Cardiac fibroblast (primary cell): ENCODE measurements at regions not wholly inside any gene's neighbourhood (a gene's known extent, or its start where the extent isn't known, plus 50 kb on each side); places are given as distances from the start of the nearest gene placed in this dataset.

Experiments used
- DNase-seq, 2 donors: peaks; one replicate each; pipeline versions ENCODE4 v3.0.0 to v3.0.0-alpha.2; 2010; ENCODE audit warnings: low read depth in 2 of 2
- H3K4me3 ChIP-seq, 2 donors: replicated peaks in 1 of 2; 1 replicate in 1 of 2; 2 replicates in 1 of 2; pipeline ENCODE4 v1.5.1; 2011; ENCODE audit warnings: low read depth in 2 of 2, low read length in 2 of 2, mild to moderate bottlenecking in 2 of 2, moderate library complexity in 1 of 2
- TF ChIP-seq, protein P1 (sequence below): IDR thresholded peaks from one replicate; pipeline ENCODE4 v1.5.1; 2011; ENCODE audit warnings: low read depth, mild to moderate bottlenecking, low read length, inconsistent platforms

DNA sequence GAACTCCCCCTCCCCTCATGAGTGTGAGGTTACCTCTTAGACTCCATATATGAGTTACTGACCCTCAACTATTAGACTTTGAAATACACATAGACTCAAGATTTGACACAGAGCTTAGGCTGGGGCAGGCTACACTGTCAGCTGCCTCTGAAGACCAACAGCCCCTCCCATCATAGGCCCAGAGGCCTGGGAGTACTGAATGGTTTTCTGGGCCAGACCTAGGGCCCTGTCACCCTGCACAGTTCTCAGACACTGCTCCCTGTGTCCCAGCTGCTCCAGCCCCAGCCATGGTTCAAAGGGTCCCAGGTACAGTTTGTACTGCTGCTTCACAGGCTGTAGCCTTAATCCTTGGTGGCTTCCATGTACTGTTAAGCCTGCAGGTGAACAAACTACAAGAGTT lies 132.1 kb upstream of the MOCS1 start:
- TF ChIP-seq, protein P1, sequence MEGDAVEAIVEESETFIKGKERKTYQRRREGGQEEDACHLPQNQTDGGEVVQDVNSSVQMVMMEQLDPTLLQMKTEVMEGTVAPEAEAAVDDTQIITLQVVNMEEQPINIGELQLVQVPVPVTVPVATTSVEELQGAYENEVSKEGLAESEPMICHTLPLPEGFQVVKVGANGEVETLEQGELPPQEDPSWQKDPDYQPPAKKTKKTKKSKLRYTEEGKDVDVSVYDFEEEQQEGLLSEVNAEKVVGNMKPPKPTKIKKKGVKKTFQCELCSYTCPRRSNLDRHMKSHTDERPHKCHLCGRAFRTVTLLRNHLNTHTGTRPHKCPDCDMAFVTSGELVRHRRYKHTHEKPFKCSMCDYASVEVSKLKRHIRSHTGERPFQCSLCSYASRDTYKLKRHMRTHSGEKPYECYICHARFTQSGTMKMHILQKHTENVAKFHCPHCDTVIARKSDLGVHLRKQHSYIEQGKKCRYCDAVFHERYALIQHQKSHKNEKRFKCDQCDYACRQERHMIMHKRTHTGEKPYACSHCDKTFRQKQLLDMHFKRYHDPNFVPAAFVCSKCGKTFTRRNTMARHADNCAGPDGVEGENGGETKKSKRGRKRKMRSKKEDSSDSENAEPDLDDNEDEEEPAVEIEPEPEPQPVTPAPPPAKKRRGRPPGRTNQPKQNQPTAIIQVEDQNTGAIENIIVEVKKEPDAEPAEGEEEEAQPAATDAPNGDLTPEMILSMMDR, result no peak
- no peak overlapping the region for H3K4me3 ChIP-seq
- no peak for DNase-seq

DNA sequence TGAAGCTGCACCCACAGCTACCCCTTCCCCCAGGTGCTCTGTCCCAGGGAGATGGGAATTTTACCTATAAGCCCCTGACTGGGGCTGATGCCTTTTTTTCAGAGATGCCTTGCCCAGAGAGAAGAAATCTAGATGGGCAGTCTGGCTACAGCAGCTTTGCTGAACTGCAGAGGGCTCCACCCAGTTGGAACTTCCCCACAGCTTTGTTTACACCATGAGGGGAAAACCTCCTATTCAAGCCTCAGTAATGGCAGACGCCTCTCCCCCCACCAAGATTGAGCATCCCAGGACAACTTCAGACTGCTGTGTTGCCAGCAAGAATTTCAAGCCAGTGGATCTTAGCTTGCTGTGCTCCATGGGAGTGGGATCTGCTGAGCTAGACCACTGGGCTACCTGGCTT lies 122.6 kb upstream of the MOCS1 start:
- TF ChIP-seq, protein P1, result no peak
- H3K4me3 ChIP-seq, result no peak overlapping the region
- no peak for DNase-seq

DNA sequence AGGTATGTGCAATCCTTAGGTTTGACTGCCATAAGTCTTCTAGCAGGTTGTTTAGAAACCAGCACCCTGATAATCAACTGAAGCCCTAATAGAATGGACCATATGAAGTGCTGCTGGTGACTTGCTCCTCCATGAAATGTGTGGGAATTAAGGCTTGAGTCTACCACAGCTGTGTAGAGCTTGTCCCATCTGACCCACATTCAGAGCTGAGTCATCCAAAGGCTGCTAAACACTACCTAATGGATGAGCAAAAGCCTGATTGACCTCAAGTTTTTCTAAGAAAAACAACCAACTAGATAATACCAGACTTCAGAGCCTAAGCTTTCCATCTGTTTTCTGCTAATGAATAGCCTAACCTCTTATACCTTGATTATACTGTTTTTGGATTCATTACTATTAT lies 120.3 kb upstream of the MOCS1 start:
- TF ChIP-seq, protein P1, result no peak
- no peak for DNase-seq
- no peak overlapping the region for H3K4me3 ChIP-seq

DNA sequence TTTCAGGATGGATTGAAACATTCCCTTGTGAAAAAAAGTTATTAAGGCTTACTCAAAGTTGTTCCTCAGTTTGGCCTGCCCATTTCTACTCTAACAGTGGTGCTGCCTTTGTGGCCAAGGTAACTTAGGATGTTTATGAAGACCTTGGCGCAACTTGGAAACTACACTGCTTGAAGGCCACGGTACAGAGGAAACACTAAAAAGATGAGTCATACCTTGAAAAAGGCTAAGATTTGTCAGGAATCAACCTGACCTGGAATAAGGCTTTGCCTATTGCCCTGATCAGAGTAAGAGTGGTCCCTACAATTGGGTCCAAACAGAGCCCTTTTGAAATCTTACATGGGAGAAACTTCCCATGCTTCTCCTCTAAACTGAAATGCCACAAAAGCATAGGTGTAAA lies 119.9 kb upstream of the MOCS1 start:
- H3K4me3 ChIP-seq, result no peak overlapping the region
- no peak for DNase-seq
- TF ChIP-seq, protein P1, result no peak

DNA sequence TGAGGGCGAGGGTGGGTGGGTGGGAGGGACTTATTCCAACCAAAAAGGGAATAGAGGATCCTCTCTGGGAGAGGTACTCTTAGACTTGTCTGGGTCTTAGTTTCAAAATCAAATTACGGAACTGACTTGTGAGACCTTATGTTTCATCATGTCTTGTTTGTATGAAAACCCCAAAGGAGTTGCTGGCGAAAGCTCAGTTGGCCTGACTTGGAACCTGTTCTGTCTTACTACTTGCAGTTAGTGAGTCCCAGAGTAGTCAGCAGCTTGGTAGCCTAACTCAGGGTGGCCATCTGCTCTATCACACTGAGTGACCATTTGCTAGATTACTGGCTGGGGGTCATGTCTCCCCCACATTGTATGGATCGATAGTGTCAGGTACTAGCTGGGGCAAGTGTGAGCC lies 114.9 kb upstream of the MOCS1 start:
- TF ChIP-seq, protein P1, result no peak
- H3K4me3 ChIP-seq, result no peak overlapping the region
- DNase-seq, result no peak

DNA sequence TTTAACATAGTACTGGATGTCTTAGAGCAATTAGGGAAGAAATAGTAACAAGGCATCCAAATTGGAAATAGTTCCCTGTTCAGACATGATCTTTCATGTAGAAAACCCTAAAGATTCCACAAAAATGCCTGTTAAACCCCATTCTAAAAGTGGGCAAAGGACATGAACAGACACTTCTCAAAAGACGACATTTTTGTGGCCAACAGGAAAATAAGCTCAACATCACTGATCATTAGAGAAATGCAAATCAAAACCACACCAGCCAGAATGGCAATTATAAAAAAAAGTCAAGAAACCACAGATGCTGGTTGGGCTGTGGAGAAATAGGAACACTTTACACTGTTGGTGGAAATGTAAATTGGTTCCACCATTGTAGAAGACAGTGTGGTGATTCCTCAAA lies 109.9 kb upstream of the MOCS1 start:
- TF ChIP-seq, protein P1, result no peak
- no peak for DNase-seq
- H3K4me3 ChIP-seq, result no peak overlapping the region

DNA sequence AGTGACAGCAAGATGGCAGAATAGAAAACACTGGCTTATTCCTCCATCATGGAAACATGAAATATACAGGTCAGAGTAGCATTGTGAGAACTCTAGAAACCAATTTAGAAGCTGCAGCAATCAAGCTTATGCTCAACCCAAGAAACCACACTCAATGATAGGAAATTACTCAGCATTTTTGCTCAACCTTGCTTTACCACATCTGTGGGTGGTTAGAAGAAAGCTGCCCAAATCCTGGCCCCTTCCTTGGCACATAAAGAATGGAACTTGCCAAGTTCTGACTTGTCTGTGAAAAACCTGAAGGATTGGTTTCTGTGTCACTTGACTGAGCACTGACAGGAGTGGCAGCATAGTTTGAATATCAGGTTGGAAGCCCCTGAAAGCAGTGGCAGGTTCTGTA lies 108.0 kb upstream of the MOCS1 start:
- H3K4me3 ChIP-seq, result no peak overlapping the region
- no peak for DNase-seq
- TF ChIP-seq, protein P1, result no peak
